Colonic mucosa (tissue), 4 donors: ENCODE measurements at regions not wholly inside any gene's neighbourhood (a gene's known extent, or its start where the extent isn't known, plus 50 kb on each side); places are given as distances from the start of the nearest gene placed in this dataset.
A peak's percentile ranks its signal among the peaks of the same experiment; 100 is the strongest.

Source experiments
- DNase-seq: peaks from one replicate; pipeline ENCODE4 v3.0.0-alpha.2; 2020
- H3K27ac ChIP-seq: fragments of 200-600 bp; one replicate; pipeline ENCODE4 v1.8.0; 2021
- H3K27me3 ChIP-seq: fragments of 200-600 bp; one replicate; pipeline ENCODE4 v1.8.0; 2021
- H3K36me3 ChIP-seq: fragments of 200-600 bp; one replicate; pipeline ENCODE4 v1.8.0; 2021
- H3K4me1 ChIP-seq: fragments of 200-600 bp; one replicate; pipeline ENCODE4 v1.8.0; 2021; ENCODE audit warnings: mild to moderate bottlenecking
- H3K4me3 ChIP-seq: fragments of 200-600 bp; one replicate; pipeline ENCODE4 v1.8.0; 2021
- H3K9ac ChIP-seq, 2 donors: one replicate each; pipeline ENCODE4 v1.7.0; 2013; ENCODE audit warnings: control low read depth in 2 of 2, low read depth in 2 of 2, low read length in 2 of 2
- H3K9me3 ChIP-seq: fragments of 200-600 bp; one replicate; pipeline ENCODE4 v1.8.0; 2021
- intact Hi-C: fragments of 100-400 bp; cut with DNase I; formaldehyde crosslinking; loops from one replicate; pipeline ENCODE4 v1.14.1; 2022
- TF ChIP-seq, protein P1 (sequence below): fragments of 200-600 bp; IDR thresholded peaks from one replicate; pipeline ENCODE4 v1.8.0; 2022; ENCODE audit warnings: antibody characterized with exemption, mild to moderate bottlenecking
- donor health status: healthy.
- donor health status: DM: no; HTN: no; CAD: no.
- donor health status: DM: no; HTN: no; CAD: no.

DNA sequence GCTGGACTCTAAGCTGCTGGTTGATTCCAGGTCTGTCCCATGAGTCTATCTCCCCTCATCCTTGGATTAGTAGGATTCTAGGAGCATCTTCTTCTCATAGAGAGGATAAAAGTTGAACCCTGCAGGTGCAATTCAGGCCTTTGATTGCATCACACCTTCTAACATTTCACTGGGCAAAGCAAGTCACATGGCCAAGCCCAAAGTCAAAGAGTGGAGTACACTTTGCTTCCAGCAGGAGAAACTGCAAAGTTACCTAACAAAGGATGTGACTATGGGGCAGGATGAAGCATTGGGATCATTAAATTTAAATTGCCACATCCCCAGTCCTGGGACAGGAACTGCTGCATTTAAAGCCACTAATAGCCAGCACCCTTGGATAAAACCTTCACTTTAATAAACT lies 51.0 kb upstream of the EGFLAM start:
- TF ChIP-seq, protein P1, sequence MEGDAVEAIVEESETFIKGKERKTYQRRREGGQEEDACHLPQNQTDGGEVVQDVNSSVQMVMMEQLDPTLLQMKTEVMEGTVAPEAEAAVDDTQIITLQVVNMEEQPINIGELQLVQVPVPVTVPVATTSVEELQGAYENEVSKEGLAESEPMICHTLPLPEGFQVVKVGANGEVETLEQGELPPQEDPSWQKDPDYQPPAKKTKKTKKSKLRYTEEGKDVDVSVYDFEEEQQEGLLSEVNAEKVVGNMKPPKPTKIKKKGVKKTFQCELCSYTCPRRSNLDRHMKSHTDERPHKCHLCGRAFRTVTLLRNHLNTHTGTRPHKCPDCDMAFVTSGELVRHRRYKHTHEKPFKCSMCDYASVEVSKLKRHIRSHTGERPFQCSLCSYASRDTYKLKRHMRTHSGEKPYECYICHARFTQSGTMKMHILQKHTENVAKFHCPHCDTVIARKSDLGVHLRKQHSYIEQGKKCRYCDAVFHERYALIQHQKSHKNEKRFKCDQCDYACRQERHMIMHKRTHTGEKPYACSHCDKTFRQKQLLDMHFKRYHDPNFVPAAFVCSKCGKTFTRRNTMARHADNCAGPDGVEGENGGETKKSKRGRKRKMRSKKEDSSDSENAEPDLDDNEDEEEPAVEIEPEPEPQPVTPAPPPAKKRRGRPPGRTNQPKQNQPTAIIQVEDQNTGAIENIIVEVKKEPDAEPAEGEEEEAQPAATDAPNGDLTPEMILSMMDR: no peak
- DNase-seq: no peak
- H3K27ac ChIP-seq: no peak overlapping the region
- intact Hi-C loops: no loop called here
- H3K9me3 ChIP-seq: no peaks in the 10 kb centered on the region
- H3K27me3 ChIP-seq: no peaks in the 10 kb centered on the region
- no peak overlapping the region for H3K9ac ChIP-seq
- no peak overlapping the region for H3K4me3 ChIP-seq
- no peaks in the 10 kb centered on the region for H3K4me1 ChIP-seq
- H3K36me3 ChIP-seq: no peaks in the 10 kb centered on the region

DNA sequence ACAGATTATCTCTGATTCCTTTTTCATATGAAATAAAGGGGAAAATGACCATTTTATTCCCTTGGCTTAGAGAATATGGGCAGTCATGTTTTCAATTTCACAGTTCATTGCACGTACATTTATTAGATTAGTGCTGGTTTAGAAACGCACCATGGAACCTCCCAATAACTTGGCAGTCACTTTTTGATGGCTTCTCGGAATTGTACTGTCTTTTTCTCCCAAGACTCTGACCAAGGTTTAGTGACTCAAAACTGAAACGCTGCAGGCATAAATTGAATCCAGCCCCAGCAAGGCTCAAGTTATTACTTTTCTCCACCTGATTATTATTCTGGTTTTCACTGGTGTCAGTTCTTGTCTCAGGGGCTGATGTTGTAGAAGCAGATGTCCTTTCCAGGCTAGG lies 55.6 kb upstream of the EGFLAM start:
- TF ChIP-seq, protein P1: no peak
- Histone ChIP-seq H3K36me3 (no peaks in the 10 kb centered on the region), H3K27me3 (no peaks in the 10 kb centered on the region), H3K9ac (no peak overlapping the region), H3K27ac (no peak overlapping the region), H3K4me1 (no peaks in the 10 kb centered on the region), H3K9me3 (no peaks in the 10 kb centered on the region), H3K4me3 (no peak overlapping the region)
- intact Hi-C loops: no loop called here
- no peak for DNase-seq

DNA sequence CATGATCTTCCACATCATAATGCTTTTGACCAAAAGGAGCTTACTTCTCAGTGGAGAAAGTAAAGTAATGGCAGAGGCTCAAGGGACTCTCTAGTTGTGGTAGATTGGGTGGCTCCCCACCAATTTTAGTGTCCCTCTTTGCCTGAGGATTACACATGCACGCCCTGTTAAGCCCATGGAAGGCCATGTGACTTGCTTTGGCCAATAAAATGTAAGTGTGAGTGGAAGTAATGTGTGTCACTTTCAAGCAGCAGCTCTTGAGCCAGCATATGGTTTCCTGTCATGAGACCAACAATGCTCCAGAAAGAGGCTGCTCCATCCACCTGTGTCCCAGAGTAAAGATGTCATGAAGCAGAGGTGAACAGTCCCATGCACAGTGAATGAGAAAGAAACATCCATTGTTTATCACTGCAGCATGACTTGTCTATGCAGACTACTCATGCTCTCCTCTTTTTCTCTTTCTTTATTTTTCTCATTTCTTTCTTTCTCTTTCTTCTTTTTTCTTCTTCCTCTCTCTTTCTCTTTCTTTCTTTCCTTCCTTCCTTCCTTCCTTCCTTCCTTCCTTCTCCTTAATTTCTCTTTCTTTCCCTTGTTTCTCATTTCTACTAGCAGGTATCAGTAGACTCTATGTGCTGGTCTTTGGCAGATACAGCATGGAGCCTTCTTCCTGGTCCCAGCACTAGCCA lies 57.3 kb upstream of the EGFLAM start:
- Histone ChIP-seq H3K9ac (no peak overlapping the region), H3K27me3 (no peaks in the 10 kb centered on the region), H3K27ac (no peak overlapping the region), H3K36me3 (no peaks in the 10 kb centered on the region), H3K4me1 (no peaks in the 10 kb centered on the region), H3K9me3 (no peaks in the 10 kb centered on the region), H3K4me3 (no peak overlapping the region)
- intact Hi-C loops: no loop called here
- DNase-seq: no peak
- TF ChIP-seq, protein P1: no peak

DNA sequence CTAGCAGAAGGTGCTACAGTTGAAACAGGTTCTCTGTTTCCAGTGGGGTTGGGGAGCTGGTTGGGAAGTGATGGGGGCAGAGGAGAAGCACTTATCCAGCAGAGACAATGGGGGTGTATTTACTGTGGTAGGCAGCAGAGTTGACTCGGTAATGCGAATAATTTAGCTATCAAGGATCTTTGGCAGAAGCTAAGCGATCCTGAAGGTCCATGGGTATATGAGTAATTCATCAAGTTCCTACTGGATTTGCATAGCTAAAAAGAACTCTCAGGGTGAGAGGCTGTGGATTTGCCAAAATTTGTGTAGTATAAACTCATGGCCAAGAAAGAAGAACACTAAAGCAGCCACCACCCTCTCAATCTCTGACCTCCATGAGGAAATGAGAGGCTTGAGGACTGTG lies 61.2 kb upstream of the EGFLAM start:
- Histone ChIP-seq H3K4me3 (no peak overlapping the region), H3K36me3 (no peaks in the 10 kb centered on the region), H3K9ac (no peak overlapping the region), H3K4me1 (no peaks in the 10 kb centered on the region), H3K9me3 (no peaks in the 10 kb centered on the region), H3K27ac (no peak overlapping the region), H3K27me3 (no peaks in the 10 kb centered on the region)
- intact Hi-C loops: no loop called here
- TF ChIP-seq, protein P1: no peak
- DNase-seq: no peak

DNA sequence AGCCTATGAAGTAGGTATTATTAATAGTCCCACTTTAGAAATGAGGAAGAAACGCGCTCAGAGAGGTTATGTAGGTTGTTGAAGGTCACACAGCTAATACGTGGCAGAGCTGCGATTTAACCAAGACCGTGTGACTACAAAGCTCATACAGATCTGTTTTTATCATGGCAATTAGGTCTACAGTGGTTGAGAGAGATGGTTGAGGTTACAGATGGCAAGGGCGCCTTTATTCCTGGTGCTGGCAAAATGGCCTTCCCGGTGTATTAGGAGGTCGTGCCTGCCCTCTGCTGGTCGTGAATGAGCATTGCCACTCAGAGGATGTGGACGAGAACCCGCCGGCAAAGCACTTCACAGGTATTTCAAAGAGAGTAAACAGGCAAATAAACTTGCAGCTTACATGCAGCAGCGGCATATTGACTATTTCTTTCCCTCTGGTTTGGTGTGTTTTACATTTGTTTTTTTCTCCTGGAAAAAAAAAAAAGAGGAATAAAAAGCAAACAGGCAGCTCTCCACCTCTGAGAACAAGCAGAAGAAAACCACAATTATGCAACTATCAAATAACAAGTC lies 65.3 kb upstream of the EGFLAM start:
- intact Hi-C loops: loop anchor here (2.0 kb wide), 2 partner anchors 356 to 780 kb away; no protein-coding TSS in a partner anchor
- TF ChIP-seq, protein P1: peak; percentile 81

More for the DNA sequence above, 65.3 kb upstream of the EGFLAM start:
- no peaks in the 10 kb centered on the region for H3K27me3 ChIP-seq
- peak; percentile 63 for DNase-seq
- no peak overlapping the region for H3K4me3 ChIP-seq
- H3K9me3 ChIP-seq: no peaks in the 10 kb centered on the region
- no peak overlapping the region for H3K9ac ChIP-seq
- no peaks in the 10 kb centered on the region for H3K36me3 ChIP-seq
- H3K27ac ChIP-seq: no peak overlapping the region
- H3K4me1 ChIP-seq: no peaks in the 10 kb centered on the region
